ENCODE measurements at regions not wholly inside any gene's neighbourhood (a gene's known extent, or its start where the extent isn't known, plus 50 kb on each side); places are given as distances from the start of the nearest gene placed in this dataset.
"Not testable (repeated sequence)": the region's sequence is repeated elsewhere in the genome, so short reads cannot be mapped to it uniquely, and the experiment has no call there.

DNA sequence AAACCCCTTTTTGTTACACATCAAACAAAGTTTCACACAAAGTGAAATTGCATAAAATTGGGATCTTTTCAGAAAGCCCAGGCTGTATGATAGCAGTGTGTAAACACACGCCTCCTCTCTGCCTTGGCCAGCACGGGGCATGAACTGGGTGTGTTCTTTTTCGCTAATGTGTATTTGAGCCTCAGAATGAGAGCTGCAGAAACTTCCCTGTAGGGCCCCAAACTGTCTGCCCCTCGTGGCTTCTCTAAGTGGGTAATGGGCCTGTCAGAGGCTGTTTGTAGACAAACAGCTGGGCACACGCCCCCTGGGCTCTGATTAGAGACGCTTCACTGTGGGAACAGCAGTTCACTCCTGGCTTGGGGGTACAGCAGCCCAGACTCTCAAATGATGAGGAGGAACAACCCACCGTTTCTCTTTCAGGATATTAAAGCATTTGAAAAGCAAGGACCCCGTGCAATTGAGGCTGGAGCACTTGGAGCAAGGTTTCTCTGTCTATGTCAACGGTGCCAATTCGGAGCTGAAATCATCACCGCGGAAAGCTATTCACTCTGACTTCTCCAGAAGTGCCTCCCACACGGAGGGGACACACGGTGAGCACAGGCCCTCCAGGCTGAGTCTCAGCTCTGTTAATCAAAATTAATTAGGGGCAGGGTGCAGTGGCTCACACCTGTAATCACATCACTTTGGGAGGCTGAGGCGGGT, 78.4 kb downstream of the KATNIP start:
- in situ Hi-C loops (cut with MboI; ENCODE audit: low pct_unique_long_range_greater_than_20kb, low sequenced_read_pairs, unreplicated experiment), result no loop called here
- no peak for DNase-seq (ENCODE audit: low spot score)
- TF ChIP-seq, protein P1, sequence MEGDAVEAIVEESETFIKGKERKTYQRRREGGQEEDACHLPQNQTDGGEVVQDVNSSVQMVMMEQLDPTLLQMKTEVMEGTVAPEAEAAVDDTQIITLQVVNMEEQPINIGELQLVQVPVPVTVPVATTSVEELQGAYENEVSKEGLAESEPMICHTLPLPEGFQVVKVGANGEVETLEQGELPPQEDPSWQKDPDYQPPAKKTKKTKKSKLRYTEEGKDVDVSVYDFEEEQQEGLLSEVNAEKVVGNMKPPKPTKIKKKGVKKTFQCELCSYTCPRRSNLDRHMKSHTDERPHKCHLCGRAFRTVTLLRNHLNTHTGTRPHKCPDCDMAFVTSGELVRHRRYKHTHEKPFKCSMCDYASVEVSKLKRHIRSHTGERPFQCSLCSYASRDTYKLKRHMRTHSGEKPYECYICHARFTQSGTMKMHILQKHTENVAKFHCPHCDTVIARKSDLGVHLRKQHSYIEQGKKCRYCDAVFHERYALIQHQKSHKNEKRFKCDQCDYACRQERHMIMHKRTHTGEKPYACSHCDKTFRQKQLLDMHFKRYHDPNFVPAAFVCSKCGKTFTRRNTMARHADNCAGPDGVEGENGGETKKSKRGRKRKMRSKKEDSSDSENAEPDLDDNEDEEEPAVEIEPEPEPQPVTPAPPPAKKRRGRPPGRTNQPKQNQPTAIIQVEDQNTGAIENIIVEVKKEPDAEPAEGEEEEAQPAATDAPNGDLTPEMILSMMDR (IDR thresholded peaks at IDR 0.05; ENCODE audit: extremely low read depth, insufficient read depth, missing control alignments), result no peak

DNA sequence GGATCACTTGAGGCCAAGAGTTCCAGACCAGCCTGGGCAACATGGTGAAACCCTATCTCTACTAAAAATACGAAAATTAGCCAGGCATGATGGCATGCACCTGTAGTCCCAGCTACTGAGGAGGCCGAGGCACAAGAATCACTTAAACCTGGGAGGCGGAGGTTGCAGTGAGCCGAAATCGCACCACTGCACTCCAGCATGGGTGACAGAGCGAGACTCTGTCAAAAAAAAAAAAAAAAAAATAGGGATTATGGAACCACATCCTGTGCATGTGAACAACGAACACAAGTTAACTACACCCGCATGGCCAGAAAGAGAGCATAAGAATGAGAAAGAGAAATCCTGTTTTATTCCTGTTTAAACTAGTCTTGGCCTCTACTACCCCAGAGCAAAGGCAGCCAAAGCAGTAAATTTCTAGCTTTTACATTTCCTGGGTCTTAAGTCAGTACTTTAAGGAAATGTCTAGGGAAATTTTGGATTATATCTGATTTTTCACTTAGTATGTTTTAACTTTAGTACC, 79.1 kb downstream of the KATNIP start:
- DNase-seq (ENCODE audit: low spot score); in situ Hi-C loops (cut with MboI; ENCODE audit: low pct_unique_long_range_greater_than_20kb, low sequenced_read_pairs, unreplicated experiment): not testable (repeated sequence)

DNA sequence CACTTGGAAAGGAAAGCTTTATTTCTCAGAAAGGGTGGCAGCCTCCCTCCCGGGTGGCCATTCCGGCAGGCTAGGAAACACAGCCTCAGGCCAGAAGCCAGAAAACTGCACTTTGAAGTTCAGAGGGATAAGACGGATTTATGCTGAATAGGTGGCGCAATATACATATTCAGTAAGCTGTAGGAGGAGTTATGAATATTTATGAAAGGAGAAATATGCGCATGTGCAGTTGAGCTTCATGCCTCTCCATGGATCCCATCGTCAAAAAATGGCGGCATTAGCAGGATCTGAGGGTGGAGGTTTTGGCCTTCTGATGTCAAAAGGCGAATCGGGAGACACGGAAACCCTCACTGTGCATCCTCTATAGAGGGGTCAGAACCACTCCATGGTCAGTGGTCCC, 82.3 kb downstream of the KATNIP start:
- in situ Hi-C loops (cut with MboI; ENCODE audit: low pct_unique_long_range_greater_than_20kb, low sequenced_read_pairs, unreplicated experiment), result no loop called here
- DNase-seq (ENCODE audit: low spot score), result no peak
- TF ChIP-seq, protein P1 (IDR thresholded peaks at IDR 0.05; ENCODE audit: extremely low read depth, insufficient read depth, missing control alignments), result no peak

DNA sequence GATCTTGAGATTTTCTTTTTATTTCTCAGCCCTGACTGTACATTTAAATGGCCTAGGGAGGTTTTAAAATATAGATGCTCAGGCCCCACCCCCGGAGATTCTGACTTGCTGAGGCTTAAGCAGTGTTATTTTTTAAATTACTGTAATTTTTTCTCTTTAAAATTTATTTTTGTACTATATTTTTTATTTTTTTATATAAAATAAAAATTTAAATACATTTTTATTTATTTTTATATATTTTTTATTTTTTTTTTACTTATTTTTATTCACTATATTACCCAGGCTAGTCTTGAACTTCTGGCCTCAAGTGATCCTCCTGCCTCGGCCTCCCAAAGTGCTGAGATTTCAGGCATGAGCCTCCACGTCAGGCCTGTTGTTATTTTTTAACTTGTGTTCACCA, 83.3 kb downstream of the KATNIP start:
- TF ChIP-seq, protein P1 (IDR thresholded peaks at IDR 0.05; ENCODE audit: extremely low read depth, insufficient read depth, missing control alignments), result no peak
- in situ Hi-C loops (cut with MboI; ENCODE audit: low pct_unique_long_range_greater_than_20kb, low sequenced_read_pairs, unreplicated experiment), result no loop called here
- no peak for DNase-seq (ENCODE audit: low spot score)

- in situ Hi-C loops (cut with MboI; ENCODE audit: low pct_unique_long_range_greater_than_20kb, low sequenced_read_pairs, unreplicated experiment), result no loop called here
- DNase-seq (ENCODE audit: low spot score), result no peak
- TF ChIP-seq, protein P1 (IDR thresholded peaks at IDR 0.05; ENCODE audit: extremely low read depth, insufficient read depth, missing control alignments), result no peak
Observed at GRCh38 chr16:27633721-27634120, 83.8 kb downstream of the KATNIP start.

DNA sequence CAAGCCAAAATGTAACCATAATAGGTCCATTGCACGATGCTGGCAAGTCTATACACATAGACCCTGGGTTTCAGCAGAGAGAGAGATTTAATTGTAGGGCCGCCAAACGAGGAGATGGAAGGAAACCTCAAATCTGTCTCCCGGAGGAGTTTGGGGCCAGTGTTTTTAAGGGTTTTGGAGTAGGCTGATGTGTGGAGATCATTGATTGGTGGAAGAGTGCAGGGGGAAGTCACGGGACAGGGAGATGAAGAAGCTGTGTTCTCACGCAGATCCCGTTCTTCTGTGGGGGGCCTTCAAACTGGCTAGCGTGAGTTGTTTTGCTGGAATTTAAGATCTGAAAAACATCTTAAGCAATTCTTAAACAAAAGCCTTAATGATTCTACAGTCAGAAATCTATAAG, 84.8 kb downstream of the KATNIP start:
- TF ChIP-seq, protein P1 (IDR thresholded peaks at IDR 0.05; ENCODE audit: extremely low read depth, insufficient read depth, missing control alignments), result no peak
- in situ Hi-C loops (cut with MboI; ENCODE audit: low pct_unique_long_range_greater_than_20kb, low sequenced_read_pairs, unreplicated experiment), result no loop called here
- no peak for DNase-seq (ENCODE audit: low spot score)

DNA sequence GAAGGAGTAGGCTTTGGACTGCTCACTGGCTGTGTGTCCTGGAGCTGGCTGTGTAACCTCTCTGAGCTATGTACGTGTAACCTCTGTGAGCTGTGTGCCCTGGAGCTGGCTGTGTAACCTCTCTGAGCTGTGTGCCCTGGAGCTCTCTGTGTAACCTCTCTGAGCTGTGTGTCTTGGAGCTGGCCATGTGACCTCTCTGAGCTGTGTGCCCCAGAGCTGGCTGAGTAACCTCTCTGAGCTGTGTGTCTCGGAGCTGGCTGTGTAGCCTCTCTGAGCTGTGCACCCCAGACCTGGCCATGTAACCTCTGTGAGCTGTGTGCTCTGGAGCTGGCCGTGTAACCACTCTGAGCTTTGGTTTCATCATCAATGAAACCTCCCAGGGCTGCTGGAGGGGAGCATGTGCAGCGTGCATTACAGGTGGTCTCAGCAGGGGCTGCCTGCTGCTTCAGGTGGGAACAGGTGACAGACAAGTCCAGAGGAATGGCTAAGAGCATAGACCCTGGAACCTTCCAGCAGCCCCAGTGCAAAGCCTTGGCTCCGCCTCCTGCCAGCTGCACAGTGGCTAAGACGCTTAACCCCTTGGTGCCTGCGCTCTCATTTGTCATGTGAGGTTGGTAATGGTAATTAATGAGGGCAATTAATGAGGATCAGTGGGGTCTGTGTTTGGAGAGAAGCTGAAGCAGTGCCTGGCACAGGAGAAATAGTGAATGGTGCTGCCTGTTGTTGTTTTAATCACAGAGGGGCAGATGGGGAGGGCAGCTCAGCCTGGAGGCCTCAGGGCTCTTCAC, 86.7 kb downstream of the KATNIP start:
- no peak for DNase-seq (ENCODE audit: low spot score)
- TF ChIP-seq, protein P1 (IDR thresholded peaks at IDR 0.05; ENCODE audit: extremely low read depth, insufficient read depth, missing control alignments), result no peak
- in situ Hi-C loops (cut with MboI; ENCODE audit: low pct_unique_long_range_greater_than_20kb, low sequenced_read_pairs, unreplicated experiment), result no loop called here
